ENCODE measurements at regions not wholly inside any gene's neighbourhood (a gene's known extent, or its start where the extent isn't known, plus 50 kb on each side); places are given as distances from the start of the nearest gene placed in this dataset.

DNA sequence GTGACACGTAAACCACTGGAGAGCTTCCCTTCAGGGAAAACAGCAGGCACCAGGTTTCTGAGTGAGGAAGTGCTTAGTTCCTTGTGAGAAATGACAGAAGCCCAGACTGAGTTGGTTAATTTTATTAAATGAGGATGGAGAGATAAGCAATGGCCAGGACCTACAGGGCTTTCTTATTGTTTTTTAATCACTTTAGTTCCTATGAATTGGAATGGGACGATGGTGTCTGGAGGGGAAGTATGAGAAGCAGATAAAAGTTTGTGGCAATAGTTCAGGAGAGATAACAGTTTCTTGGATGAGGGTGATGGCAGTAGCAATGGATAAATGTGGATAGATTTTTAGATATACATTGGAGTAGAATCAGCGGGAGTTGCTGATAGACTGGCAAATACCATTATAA, 86.5 kb upstream of the PTPRR start:
- H3K27me3 ChIP-seq (replicated peaks; ENCODE audit: control insufficient read depth, insufficient read depth, low read length) = no peaks in the 10 kb centered on the region
- no peaks in the 10 kb centered on the region for H3K9me3 Mint-ChIP-seq (ENCODE audit: unreplicated experiment)
- H3K36me3 ChIP-seq (ENCODE audit: control insufficient read depth, insufficient read depth, low read length) = no peaks in the 10 kb centered on the region
- no TSS peak for BruUV-seq (replicated peaks)
- ChIA-PET CTCF (no interaction called here), POLR2A (no interaction called here)
- no peaks in the 10 kb centered on the region for H3K4me1 ChIP-seq
- H3K9me3 ChIP-seq = no peaks in the 10 kb centered on the region
- H3K27me3 Mint-ChIP-seq (ENCODE audit: insufficient read depth, unreplicated experiment) = peaks cover 3% of the 10 kb centered on the region
- H3K4me3 Mint-ChIP-seq (ENCODE audit: unreplicated experiment) = no peak overlapping the region
- intact Hi-C loops (cut with micrococcal nuclease; ENCODE audit: unreplicated experiment) = no loop called here
- no peak for DNase-seq
- no peaks in the 10 kb centered on the region for H3K36me3 Mint-ChIP-seq (ENCODE audit: insufficient read depth, unreplicated experiment)
- TF ChIP-seq, protein P1, sequence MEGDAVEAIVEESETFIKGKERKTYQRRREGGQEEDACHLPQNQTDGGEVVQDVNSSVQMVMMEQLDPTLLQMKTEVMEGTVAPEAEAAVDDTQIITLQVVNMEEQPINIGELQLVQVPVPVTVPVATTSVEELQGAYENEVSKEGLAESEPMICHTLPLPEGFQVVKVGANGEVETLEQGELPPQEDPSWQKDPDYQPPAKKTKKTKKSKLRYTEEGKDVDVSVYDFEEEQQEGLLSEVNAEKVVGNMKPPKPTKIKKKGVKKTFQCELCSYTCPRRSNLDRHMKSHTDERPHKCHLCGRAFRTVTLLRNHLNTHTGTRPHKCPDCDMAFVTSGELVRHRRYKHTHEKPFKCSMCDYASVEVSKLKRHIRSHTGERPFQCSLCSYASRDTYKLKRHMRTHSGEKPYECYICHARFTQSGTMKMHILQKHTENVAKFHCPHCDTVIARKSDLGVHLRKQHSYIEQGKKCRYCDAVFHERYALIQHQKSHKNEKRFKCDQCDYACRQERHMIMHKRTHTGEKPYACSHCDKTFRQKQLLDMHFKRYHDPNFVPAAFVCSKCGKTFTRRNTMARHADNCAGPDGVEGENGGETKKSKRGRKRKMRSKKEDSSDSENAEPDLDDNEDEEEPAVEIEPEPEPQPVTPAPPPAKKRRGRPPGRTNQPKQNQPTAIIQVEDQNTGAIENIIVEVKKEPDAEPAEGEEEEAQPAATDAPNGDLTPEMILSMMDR (IDR thresholded peaks at IDR 0.05; ENCODE audit: insufficient read depth in 1 of 2, low read depth in 1 of 2, low read length in 1 of 2, severe bottlenecking in 1 of 2, unreplicated experiment in 1 of 2) = no peak
- H3K4me1 Mint-ChIP-seq (ENCODE audit: low read depth, unreplicated experiment) = no peaks in the 10 kb centered on the region
- no peak overlapping the region for H3K4me3 ChIP-seq (ENCODE audit: low read depth, low read length)
- no peak overlapping the region for H3K27ac Mint-ChIP-seq (ENCODE audit: unreplicated experiment)

GRCh38 chr12:71005166-71005565, 84.6 kb upstream of the PTPRR start:
- no peaks in the 10 kb centered on the region for H3K4me1 ChIP-seq
- H3K9me3 Mint-ChIP-seq (ENCODE audit: unreplicated experiment) = no peaks in the 10 kb centered on the region
- H3K4me1 Mint-ChIP-seq (ENCODE audit: low read depth, unreplicated experiment) = no peaks in the 10 kb centered on the region
- DNase-seq = no peak
- peaks cover 3% of the 10 kb centered on the region for H3K27me3 Mint-ChIP-seq (ENCODE audit: insufficient read depth, unreplicated experiment)
- TF ChIP-seq, protein P1 (IDR thresholded peaks at IDR 0.05; ENCODE audit: insufficient read depth in 1 of 2, low read depth in 1 of 2, low read length in 1 of 2, severe bottlenecking in 1 of 2, unreplicated experiment in 1 of 2) = no peak
- intact Hi-C loops (cut with micrococcal nuclease; ENCODE audit: unreplicated experiment) = no loop called here
- no peaks in the 10 kb centered on the region for H3K36me3 Mint-ChIP-seq (ENCODE audit: insufficient read depth, unreplicated experiment)
- no peak overlapping the region for H3K4me3 Mint-ChIP-seq (ENCODE audit: unreplicated experiment)
- H3K4me3 ChIP-seq (ENCODE audit: low read depth, low read length) = no peak overlapping the region
- ChIA-PET POLR2A (no interaction called here), CTCF (no interaction called here)
- H3K9me3 ChIP-seq = no peaks in the 10 kb centered on the region
- H3K27ac Mint-ChIP-seq (ENCODE audit: unreplicated experiment) = no peak overlapping the region
- BruUV-seq (replicated peaks) = no TSS peak
- no peaks in the 10 kb centered on the region for H3K36me3 ChIP-seq (ENCODE audit: control insufficient read depth, insufficient read depth, low read length)
- H3K27me3 ChIP-seq (replicated peaks; ENCODE audit: control insufficient read depth, insufficient read depth, low read length) = no peaks in the 10 kb centered on the region

- POLR2A ChIA-PET = no interaction called here
- H3K27me3 ChIP-seq (replicated peaks; ENCODE audit: control insufficient read depth, insufficient read depth, low read length) = no peaks in the 10 kb centered on the region
- no peaks in the 10 kb centered on the region for H3K36me3 Mint-ChIP-seq (ENCODE audit: insufficient read depth, unreplicated experiment)
- TF ChIP-seq, protein P1 (IDR thresholded peaks at IDR 0.05; ENCODE audit: insufficient read depth in 1 of 2, low read depth in 1 of 2, low read length in 1 of 2, severe bottlenecking in 1 of 2, unreplicated experiment in 1 of 2) = no peak
- CTCF ChIA-PET = no interaction called here
- H3K9me3 Mint-ChIP-seq (ENCODE audit: unreplicated experiment) = no peaks in the 10 kb centered on the region
- intact Hi-C loops (cut with micrococcal nuclease; ENCODE audit: unreplicated experiment) = no loop called here
- no peaks in the 10 kb centered on the region for H3K4me1 ChIP-seq
- H3K4me3 ChIP-seq (ENCODE audit: low read depth, low read length) = no peak overlapping the region
- no peak overlapping the region for H3K4me3 Mint-ChIP-seq (ENCODE audit: unreplicated experiment)
- H3K27me3 Mint-ChIP-seq (ENCODE audit: insufficient read depth, unreplicated experiment) = peaks cover 3% of the 10 kb centered on the region
- DNase-seq = no peak
- BruUV-seq (replicated peaks) = no TSS peak
- no peaks in the 10 kb centered on the region for H3K36me3 ChIP-seq (ENCODE audit: control insufficient read depth, insufficient read depth, low read length)
- H3K9me3 ChIP-seq = no peaks in the 10 kb centered on the region
- no peak overlapping the region for H3K27ac Mint-ChIP-seq (ENCODE audit: unreplicated experiment)
- no peaks in the 10 kb centered on the region for H3K4me1 Mint-ChIP-seq (ENCODE audit: low read depth, unreplicated experiment)
These were observed 84.0 kb upstream of the PTPRR start for GRCh38 chr12:71004578-71004977.
